Dermis blood vessel endothelial cell (primary cell): ENCODE measurements at regions not wholly inside any gene's neighbourhood (a gene's known extent, or its start where the extent isn't known, plus 50 kb on each side); places are given as distances from the start of the nearest gene placed in this dataset.
"Not testable (repeated sequence)": the region's sequence is repeated elsewhere in the genome, so short reads cannot be mapped to it uniquely, and the experiment has no call there.

Experiments used
- DNase-seq: peaks from one replicate; pipeline ENCODE4 v3.0.0; 2010

DNA sequence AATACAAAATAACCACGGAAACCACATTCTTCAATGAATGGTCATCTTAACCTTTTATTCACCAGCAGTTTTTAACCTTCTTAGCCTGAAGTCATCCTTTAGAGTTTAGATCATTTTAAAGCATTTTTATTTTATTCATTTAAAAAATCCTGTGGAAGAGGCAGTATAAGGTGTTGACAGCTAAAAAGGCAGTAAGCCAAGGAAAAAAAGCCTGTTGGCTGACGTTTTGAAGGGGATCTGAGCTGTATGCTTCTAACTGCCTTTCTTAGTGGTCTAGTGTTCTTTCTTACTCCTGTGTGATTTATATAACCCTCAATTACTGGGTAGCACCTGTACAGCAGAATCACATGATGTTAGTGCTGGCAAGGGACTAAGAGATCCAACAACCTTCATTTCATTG is 438.3 kb upstream of the SEL1L start:
- DNase-seq = no peak

DNA sequence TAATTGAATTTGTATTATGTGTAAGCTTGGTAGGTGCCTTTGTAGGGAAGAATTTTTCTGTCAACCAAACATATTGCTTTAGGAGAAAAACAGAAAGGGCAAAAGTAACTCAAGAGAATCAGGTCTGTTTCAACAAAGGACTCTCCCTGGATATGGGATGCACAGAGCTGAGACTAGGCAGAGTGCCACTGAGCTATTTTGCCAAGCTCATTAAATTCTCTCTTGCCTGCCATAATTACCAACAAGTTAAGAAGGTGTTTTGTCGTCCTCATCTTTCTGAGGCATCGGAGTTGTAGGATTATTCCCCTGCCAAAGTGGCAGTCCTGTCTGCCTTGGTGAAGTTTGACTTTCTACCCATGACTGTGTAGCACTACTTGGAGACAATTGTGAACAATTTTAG is 438.9 kb upstream of the SEL1L start:
- no peak for DNase-seq

DNA sequence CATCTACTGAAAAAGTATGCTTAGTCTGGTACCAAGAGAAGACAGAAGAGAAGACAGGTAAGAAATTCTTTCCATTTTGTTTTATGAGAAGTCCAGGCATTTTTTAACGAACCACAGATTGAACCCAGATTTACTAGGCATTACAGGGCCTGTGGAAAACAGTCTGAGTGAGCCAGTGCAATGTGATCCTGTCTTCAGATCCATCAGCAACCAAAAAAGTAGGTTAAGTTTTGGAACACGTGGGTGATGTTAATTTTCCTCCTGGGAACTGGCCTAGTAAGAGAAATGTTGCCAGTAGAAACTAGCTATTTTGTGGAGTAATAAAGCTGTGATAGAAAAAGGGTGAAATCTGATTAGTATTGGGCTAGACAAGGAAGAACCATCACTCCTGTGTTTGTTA is 440.9 kb upstream of the SEL1L start:
- DNase-seq = no peak

DNA sequence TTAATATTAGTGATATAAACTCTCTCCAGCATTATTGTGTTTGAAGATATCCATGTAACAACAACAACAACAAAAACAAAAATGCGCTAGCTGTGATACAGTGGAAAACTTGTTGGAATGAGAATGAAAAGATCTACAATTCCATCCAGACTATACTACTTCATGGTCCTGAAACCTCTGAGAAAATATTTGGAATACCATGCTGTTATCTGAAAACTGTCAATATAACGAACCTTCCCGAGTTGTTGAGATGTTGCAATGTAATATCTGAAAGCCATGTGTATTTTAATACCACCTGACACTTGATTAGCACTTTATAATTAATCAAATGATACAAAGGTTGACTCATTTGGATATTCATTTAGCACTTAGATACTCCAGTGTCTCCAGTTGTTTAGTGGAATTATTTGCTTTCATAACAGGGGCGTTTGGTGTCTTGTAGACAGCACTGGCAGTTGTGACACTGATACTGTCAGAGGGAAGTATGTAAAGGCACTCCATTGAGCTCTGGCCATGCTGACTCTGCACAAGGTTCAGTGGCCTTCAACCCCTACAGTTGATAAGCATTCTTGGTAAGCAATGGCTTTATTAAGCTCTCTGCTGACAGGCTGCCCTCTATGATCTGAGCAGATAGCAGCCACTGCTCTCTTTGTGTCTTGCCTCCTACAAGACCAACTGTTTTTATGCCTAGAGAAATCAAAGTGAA is 447.1 kb upstream of the SEL1L start:
- DNase-seq = no peak

DNA sequence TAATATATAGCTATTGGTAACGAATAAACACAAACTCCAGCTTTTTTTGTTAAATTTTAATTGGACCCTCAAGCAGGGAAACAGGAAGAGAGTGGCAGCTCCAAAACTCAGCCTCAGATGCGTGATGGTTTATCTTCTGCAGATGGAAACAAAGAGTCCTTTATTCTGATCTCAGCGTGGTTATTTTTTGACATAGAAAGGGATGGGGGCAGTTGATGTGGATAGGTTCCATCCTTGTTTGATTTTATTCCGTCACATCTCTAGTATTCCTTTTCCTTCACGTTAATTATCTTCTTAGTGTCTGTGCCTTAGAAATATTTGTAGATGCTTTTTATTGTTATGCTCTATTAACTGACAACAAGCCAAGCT is 447.6 kb upstream of the SEL1L start:
- no peak for DNase-seq

DNA sequence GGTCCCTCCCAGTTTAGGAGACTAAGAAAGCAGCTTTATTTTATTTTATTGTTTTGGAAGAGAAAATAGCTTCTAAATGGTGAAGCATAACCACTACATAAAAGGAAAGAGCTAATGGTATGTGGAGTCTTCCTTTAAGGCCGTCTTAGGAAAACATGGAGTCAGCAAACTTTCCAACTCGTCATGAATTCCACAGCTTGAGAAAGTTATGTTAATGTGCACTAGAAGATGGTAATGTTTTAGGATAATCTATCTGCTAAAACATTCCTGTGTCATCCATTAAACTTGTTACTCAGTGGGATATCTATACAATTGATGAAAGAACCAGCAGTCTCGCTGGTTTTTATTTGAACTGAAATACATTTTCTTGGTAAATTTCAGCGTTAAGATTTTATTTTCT is 448.4 kb upstream of the SEL1L start:
- DNase-seq = no peak

DNA sequence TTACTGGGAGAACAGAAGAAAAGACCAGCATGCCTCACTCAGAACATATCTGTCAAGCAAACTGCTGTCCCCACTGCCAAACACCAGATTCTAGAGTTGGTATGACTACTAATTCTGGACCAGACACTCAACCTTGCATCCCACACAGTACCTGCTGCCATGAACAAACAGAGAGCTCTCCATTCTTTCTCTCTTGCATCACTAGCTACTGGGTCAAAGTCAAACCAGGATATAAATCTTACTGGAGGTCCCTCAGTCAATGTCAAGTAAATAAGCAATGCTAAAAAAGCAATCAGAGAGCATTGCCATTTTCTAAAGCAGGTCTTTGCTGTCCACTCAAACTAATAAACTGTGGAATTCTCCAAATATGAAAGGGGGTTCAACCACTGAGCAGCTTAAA is 452.4 kb upstream of the SEL1L start:
- no peak for DNase-seq

DNA sequence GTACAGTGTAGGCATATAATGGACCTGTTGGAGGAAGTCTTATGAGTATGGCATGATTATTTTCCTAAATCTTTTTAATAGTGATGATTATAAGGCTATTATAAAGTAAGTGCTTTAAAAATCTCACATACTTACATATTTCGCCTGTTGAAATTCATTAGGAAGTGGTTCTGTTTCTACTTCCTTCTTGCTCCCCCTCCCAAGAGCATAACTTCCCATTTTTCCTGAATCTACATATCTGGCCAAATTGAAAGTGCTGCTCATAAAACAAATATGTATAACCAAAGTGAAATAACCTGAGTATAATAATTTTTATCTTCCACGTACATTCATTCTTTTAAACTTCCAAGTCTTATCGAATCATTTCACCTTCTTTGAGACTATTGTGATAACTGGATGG is 455.6 kb upstream of the SEL1L start:
- DNase-seq = no peak

DNA sequence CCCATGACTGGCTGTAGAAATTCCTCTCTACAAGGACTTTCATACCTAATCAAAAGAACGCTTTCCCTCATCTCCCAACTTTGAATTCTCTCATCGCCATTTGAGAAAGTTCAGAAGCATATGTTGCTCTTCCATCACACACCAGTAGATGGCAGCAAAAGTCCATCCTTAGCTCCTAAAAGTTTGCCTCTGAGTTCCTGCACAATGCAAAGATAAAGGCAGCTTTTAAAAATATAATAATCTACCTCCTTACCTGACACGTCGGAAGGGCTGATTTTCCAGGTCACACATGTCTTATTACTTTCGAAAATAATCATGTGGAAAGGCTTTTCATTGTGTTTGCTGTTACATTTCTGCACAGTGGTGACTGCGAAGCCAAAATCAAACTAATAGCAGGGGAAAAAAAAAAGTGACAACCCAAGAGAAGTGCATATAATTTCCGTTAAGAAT is 456.7 kb upstream of the SEL1L start:
- DNase-seq = peak; percentile 77

DNA sequence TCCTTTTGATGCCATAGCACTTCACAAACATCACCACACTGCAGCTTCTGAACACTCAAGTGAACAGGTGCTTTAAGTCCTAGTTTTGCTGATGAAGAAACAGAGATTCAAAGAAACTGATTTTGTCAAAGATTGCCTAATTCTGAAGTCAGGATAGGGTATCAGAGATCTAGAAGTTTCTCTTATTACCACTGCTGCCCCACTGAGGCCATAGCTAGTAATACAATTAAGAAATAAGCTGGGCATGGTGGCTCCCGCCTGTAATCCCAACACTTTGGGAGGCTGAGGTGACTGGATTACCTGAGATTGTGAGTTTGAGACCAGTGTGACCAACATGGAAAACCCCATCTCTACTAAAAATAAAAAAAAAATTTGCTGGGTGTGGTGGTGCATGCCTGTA is 458.3 kb upstream of the SEL1L start:
- peak; percentile 12 for DNase-seq

DNA sequence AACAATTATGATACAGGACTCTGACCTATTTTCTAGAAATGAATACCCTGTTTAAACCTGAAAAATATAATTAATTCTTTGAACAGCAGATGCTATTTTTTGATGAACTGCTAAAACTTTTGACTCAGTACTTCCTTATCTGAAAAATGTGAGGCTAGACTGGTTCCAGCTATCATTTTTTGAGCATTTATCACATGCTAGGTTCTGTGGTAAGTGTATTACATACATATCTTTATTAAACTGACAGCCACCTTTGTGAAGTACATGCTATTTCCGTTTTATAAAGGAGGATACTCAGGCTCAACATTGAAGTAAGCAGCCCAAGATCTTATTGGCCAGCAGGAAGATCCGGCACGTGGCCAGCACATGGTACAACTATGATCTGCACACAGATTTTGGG is 459.8 kb upstream of the SEL1L start:
- DNase-seq = no peak

DNA sequence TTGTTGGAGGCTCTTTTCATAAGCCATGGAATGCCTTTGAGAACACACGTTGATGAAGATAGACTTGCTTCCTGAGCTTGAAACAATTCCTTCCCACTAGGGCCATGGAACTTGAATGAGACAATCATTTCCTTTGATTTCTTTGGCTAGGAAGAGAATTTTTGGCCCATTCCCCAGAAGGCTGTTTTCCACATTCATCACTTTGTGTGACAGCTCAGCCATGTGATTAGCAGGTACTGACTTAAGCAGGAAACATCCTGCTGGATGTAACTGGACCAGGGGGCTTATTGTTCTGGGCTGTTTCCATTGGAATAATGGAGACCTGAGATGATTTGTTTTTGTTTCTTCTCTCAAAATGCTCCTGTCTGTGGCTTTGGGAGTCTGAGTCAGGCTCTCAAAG is 469.8 kb upstream of the SEL1L start:
- no peak for DNase-seq

DNA sequence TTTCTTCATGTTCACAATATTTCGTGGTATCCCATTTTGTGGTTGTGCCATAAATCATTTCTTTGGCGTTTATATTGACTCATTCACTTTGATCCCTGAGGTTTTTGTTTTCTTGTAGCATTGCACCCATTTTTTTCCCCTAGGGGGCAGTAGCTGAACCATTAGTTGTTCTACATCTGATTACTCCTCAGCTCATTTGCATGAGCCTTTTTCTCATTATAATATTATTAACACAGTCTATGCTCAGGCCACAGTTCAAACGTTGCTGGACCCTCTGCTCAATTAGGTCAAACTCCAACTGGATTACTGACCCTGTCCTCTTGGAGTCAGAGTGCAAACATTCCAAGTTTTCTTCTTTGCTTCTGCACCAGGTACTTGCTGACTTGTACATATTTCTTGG is 475.4 kb upstream of the SEL1L start:
- DNase-seq = no peak

DNA sequence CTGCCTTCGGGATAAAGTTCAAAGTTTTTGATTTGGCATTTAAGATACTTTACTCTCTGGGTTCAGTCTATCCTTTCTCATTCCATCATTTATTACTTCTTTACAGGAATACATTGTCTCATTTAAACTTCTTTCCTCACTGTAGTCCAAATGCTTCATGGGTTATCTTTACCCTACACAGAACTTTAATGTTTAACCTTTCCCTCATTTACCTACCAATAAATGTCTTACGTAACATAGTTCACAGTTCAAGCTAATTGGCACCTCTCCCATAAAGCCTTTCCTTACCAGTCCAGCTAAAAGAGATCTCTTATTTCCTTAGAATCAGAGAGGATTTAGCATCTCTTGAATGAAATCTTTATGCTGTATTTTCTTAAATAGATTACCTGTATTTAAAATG is 476.3 kb upstream of the SEL1L start:
- no peak for DNase-seq

DNA sequence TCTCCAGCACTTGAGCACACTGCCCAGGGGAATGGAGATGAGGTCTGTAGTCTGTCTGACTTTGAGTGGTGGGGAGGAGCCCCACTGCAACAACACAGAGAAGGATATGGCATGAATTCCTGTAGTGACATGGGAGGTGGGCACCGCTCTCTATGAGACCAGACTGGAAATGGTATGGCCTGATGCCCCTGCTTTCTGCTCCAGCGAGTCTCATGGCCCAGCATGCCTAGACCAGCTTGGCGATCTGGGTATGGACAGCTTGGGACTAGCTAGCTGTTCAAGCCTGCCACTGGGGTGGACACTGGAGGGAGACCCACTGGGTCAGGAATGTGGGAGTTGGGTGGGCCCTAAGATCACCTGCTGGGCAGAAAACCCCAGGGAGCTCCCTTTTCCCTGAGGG is 477.8 kb upstream of the SEL1L start:
- no peak for DNase-seq

DNA sequence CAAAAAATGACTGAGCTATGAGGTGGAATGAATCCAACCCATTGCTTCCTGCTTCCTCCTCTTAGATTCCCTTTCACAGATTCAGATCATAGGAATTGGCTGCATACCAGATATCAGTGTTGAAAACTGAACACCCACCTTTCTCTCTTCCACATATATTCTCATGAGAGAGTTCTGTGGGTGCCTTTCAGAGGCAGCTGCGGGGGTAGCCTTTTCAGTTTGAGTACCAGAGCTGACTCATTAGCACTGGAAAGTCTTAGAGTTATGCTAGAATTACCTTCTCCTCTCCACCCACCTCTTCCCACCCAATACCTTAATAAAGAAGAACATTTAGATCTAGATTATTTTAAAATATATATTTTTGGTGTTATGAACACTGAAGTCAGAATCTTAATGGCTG is 495.4 kb upstream of the SEL1L start:
- DNase-seq = no peak

DNA sequence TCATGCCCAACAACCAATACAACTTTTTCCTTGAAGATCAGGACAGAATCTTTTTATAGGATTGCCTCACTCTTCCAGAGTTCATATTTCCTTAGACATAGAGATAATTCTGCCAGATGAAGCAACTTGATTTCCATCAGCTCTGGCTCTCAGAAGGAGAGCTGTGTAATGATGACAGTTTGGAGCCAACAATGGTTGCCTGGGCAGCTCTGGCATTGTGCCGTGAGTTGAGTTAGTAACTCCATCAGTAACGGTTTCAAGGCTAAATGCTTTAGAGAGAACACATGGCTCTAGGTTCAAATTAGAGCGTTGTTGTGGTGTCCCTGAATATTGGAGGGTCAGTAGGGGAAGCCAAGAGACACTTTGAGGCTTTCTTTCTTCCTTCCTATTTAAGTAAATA is 501.7 kb upstream of the SEL1L start:
- no peak for DNase-seq

DNA sequence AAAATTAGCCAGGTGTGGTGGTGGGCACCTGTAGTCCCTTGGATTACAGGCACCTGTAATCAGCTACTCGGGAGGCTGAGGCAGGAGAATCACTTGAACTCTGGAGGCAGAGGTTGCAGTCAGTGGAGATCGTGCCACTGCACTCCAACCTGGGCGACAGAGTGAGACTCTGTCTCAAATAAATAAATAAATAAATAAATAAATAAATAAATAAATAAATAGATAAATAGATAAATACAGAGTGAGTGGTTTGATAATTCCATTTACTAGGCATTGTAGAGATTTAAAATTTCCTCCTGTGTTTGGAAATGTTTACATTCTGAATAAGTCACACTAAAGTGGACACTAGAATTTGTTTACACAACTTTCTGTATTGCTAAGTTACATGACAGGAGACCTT is 504.4 kb upstream of the SEL1L start:
- DNase-seq = not testable (repeated sequence)

DNA sequence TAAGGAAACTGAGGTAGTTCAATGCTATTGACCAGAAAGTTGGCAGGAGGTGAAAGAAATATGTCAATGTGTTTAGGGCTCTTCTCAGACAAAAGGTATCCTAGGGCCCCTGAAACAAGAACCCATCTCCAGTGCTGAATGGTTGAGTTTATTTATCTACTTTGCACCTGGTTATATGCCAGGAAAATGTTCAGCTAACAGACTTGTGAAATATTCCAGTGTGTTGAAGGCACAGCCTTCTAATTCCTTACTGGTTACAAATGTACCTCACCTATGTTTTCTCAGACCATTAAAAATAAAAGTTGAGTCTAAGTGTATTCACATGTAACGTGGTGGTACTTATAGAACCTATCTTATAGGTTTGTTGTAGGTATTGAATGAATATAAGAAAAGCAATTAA is 511.7 kb upstream of the SEL1L start:
- no peak for DNase-seq

DNA sequence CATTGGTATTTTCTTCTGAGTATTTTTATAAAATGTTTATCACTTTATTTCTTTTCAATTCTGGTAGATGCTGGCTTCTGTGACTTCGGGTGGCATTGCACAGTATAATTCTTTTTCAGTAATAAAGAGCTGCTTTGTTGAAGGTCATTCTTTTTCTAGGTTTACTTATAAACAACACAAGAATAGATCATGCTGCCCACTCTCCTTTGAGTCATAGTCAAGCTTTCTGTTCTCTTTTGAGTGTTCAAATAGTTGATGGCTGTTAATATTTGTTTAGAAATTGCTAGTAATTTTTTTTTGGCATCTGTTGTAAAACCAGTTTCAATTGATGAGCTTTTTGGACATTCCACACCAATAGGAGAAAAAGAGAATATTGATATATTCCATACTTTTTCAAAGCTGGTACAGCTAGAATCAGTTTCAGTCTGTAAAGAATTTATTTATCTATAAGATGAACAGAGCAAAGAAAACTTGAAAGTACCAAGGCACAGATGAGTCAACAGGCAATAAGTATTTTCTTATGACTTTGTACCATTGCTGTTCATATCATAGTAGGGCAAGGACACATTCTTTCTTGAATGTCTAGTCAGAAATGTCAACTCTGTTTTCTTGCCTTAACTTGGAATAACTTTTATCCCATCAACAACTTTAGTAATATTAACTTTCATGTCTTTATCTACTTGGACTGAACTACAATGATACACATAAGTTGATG is 513.0 kb upstream of the SEL1L start:
- DNase-seq = no peak

DNA sequence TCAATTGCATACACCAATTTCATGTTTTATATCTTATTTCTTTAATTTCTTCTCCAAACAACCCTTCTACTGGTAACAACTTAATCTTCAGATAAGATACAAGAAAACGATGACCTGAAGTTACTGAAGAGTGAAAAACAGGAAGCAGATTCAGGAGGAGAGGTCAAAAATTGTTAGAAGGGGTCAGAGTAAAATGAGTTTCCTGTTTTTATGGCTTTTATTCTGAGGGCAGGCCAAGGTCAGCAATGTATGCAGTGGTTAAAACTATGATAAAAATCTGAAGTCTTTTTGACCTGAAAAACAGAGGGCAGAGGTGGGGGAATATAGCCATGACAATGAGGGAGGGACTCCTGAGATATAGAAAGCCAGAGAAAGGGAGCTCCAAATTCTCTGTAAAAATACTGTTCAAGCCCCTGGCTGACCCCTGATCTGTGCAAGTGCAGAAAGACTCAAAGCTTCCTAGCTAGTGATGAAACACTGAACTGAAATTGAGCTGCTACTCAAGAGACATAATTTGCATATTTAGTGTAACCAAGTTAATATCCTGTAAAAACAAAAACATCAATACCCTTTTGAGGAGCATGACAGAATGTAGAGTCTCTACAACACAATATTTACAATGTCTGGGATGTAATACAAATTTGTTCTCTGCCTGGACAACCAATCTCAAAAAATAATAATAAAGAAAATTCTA is 514.3 kb upstream of the SEL1L start:
- no peak for DNase-seq

DNA sequence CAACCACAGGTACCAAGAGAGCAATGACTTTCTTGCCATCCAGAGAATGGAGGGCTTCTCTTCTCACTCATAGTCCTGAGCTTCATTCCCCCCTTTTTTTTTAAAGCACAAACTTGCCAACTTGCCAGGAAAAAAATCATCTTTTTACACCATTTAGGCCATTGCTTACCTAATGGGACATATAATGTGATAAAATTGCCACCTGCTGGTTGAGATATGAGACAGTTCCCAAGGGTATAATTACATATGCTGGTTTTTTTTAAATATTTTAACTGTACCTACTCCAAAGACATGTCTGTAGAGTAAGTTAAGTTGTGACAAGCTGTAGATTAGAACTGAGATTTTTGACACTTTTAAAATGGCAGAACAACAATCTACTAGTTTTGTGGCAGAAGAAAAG is 519.1 kb upstream of the SEL1L start:
- no peak for DNase-seq

DNA sequence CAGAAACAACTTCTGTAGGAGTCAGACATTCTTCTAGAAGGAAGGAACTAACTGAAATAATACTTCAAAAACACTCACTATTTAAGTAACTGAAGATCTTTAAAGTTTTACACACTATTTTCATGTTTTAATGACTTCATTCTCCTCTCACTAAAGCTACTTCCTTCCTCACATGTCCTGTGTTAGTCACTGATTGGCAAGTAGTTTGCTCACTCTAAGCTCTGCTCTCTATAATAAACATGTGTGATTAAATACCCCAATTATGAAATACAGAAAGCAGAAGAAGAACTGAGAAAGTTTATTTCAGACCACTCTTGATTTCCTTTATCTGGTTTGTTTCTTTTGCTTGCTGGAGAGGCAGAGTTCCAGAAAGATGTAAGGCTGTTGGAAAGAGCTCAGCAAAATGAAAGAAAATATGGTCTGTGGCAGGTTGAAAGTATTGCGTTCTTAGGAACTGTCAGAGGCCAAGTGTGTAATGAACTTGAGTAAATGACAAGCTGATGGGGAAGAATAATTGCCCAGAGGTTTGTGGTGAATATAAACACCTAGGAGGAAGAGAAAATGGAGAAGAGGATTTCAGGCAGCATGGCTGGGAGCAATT is 522.0 kb upstream of the SEL1L start:
- no peak for DNase-seq

DNA sequence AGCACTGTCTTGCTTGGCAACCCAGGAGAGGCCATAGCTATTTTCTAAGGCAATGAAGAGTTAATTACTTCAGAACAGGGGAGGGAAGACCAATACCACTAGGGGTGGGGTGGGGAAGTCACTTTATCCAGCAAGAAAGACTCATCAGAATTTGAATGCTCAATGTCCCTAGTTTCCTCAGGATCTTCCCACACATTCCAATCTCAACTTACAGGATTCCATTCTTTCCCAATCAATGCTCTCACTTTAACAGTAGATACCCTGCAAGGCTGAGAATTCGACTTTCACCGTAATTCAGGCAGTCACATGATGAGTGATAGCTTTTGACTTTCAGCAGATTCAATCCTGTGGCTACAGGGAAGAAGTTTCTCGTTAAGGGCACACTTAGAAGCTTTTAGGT is 526.6 kb upstream of the SEL1L start:
- no peak for DNase-seq
